RWPE1 (cell line): ENCODE measurements at regions not wholly inside any gene's neighbourhood (a gene's known extent, or its start where the extent isn't known, plus 50 kb on each side); places are given as distances from the start of the nearest gene placed in this dataset.

Experiments
- CTCF ChIA-PET: fragments of 350-600 bp; sonication (Branson Sonifier 250); formaldehyde crosslinking; extraction: SDS; loops from one replicate; lab custom pipeline; 2021; lab: Yijun Ruan, JAX
- POLR2A ChIA-PET: fragments of 400-600 bp; formaldehyde crosslinking; extraction: SDS; loops from one replicate; lab custom pipeline; 2020; ENCODE audit warnings: antibody characterized with exemption; ENCODE audit not compliant: low non-redundant PET; lab: Yijun Ruan, JAX
- DNase-seq: peaks from one replicate; pipeline ENCODE4 v3.0.0; 2012; ENCODE audit warnings: low spot score
- H3K27ac ChIP-seq: fragments of 450-650 bp; 2 replicates; pipeline ENCODE4 v1.5.1; 2017
- TF ChIP-seq, protein P1 (sequence below): fragments of 450-650 bp; conservative IDR thresholded peaks from 2 replicates; pipeline ENCODE4 v1.5.1; 2017; ENCODE audit warnings: low read depth, mild to moderate bottlenecking

DNA sequence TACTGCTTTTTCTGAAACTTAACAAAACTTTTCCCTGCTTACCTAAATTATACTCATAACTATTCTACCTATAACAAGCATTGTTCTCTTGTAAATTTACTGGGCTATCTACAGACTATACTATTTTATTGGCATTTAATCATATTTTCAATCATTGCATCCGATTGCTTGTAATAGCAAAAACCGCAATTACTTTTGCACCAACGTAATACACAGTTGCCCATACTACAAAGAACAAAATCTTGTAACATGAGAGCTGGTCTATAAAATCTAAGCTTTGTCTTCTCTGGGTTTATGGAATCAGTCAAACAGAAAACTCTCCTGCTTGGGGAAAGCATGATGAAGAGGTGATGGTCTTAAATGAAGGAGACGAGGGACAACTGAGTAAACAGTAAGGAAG lies 463.4 kb upstream of the ST6GAL2 start:
- no peak overlapping the region for H3K27ac ChIP-seq
- no peak for DNase-seq
- ChIA-PET POLR2A (no interaction called here), CTCF (interaction anchor here (0.6 kb wide), 1 partner anchor 96 kb away, joined by 3 read pairs; no protein-coding TSS in a partner anchor)
- TF ChIP-seq, protein P1, sequence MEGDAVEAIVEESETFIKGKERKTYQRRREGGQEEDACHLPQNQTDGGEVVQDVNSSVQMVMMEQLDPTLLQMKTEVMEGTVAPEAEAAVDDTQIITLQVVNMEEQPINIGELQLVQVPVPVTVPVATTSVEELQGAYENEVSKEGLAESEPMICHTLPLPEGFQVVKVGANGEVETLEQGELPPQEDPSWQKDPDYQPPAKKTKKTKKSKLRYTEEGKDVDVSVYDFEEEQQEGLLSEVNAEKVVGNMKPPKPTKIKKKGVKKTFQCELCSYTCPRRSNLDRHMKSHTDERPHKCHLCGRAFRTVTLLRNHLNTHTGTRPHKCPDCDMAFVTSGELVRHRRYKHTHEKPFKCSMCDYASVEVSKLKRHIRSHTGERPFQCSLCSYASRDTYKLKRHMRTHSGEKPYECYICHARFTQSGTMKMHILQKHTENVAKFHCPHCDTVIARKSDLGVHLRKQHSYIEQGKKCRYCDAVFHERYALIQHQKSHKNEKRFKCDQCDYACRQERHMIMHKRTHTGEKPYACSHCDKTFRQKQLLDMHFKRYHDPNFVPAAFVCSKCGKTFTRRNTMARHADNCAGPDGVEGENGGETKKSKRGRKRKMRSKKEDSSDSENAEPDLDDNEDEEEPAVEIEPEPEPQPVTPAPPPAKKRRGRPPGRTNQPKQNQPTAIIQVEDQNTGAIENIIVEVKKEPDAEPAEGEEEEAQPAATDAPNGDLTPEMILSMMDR: no peak

DNA sequence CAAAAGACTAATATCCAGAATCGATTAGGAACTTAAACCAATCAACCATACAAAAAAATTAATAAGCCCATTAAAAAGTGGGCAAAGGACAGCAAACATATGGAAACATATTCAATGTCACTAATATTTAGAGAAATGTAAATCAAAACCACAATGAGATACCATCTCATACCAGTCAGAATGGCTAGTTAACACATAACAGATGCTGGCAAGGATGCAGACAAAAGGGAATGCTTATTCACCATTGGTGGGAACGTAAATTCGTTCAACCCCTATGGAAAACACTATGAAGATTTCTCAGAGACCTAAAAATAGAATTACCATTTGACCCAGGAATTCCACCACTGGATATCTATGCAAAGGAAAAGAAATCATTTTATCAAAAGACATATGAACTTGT lies 468.2 kb upstream of the ST6GAL2 start:
- POLR2A ChIA-PET: no interaction called here
- TF ChIP-seq, protein P1: no peak
- no peak for DNase-seq
- CTCF ChIA-PET: no interaction called here
- no peak overlapping the region for H3K27ac ChIP-seq

DNA sequence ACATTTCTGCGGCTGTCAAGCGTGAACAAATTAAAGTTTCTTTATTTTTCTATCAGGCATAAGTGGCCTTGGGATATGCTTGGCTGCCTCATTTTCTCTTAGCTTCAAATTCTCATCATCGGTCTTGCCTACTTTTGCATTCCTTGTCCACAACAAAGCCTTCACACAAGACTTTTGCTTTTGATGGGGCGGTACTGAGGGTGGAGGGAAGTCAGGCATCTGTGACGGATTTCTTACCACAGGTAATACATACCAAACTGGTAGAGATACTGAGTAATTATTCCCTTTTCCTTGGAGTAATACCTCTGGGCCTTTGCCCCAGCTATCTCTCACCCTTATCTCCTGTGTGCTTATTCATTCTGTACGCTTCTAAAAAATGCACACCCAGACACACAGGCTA lies 468.3 kb upstream of the RGPD4 start:
- ChIA-PET POLR2A (no interaction called here), CTCF (interaction anchor here (0.5 kb wide), 1 partner anchor 356 kb away, joined by 4 read pairs; no protein-coding TSS in a partner anchor)
- H3K27ac ChIP-seq: no peak overlapping the region
- no peak for DNase-seq
- TF ChIP-seq, protein P1: no peak

DNA sequence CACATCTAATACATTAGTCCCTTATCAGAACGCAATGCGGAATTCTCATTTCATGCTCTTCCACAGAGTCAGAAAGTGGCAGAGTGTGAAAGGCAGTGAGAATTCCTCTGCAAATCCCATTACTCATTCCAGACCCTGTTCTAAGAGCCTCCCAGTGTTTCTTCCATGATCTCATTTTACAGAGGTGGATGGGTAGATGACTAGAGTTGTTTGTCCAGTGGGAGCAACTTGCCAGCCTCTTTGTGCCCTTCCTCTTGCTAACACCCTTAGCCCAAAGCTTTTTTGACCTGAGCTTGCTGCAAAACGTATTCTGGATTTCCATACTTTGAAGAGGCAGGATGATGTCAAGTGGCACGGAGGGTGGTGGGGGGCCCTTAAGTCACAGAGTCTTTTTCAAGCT lies 467.7 kb upstream of the RGPD4 start:
- no peak for DNase-seq
- TF ChIP-seq, protein P1: no peak
- no peak overlapping the region for H3K27ac ChIP-seq
- ChIA-PET CTCF (no interaction called here), POLR2A (no interaction called here)

DNA sequence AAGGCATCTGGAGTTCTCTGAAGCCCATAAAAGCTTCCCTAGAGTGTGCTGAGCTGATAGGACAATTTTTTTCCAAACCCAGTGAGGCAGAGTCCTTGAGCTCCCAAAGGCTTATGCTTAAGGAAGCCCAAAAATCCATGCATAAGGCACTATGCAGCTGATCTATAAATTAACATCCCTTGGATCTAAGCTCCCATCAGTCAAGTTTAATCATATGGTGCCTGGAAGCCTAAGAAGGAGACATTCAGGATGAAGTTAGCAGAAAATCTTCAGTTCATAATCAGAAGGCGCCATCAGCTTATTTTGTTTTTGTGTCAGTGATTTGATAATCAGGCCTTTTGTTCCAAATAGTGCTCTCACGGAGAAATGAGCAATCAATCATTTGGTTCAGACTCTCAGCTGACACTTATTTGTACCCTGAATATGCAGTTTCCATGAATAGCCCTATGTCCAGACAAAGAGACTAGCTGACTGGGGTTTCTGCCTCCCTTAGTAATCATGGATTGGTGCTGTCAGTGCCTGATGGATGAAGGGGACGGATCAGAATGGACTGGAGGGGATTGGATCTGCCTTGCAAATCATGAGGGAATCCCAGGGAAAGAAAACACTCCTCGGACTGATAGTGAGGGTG lies 464.8 kb upstream of the RGPD4 start:
- CTCF ChIA-PET: no interaction called here
- DNase-seq: no peak
- POLR2A ChIA-PET: no interaction called here
- H3K27ac ChIP-seq: no peak overlapping the region
- TF ChIP-seq, protein P1: no peak

DNA sequence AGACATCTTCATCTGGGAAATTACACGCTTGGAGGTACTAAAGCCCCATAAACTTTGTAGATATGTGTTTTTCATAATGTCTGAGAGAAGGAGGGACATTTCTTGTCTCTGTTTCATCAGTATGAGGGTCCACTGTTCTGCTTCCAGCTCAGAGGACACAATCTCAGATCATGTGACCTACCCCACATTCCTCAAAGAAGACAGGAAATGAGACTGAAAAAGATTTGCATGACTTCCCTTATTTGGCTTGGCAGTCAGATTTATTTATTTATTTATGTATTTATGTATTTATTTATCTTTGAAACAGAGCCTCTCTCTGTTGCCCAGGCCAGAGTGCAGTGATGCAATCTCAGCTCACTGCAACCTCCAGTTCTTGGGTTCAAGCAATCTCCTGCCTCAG lies 463.7 kb upstream of the RGPD4 start:
- ChIA-PET CTCF (no interaction called here), POLR2A (no interaction called here)
- no peak for DNase-seq
- no peak overlapping the region for H3K27ac ChIP-seq
- TF ChIP-seq, protein P1: no peak
